ENCODE measurements at regions not wholly inside any gene's neighbourhood (a gene's known extent, or its start where the extent isn't known, plus 50 kb on each side); places are given as distances from the start of the nearest gene placed in this dataset.

- no peak for DNase-seq
Observed at GRCh38 chr12:59404109-59404650, 191.6 kb upstream of the SLC16A7 start.

- peak; percentile 46 to 75 for DNase-seq
Observed at GRCh38 chr12:59403259-59403932, 192.4 kb upstream of the SLC16A7 start.

GRCh38 chr12:59401862-59402261 is 194.0 kb upstream of the SLC16A7 start:
- DNase-seq, result no peak

GRCh38 chr12:59398164-59398563 is 197.7 kb upstream of the SLC16A7 start:
- DNase-seq, result no peak

- DNase-seq, result no peak
Observed at GRCh38 chr12:59396919-59397318, 198.9 kb upstream of the SLC16A7 start.

- no peak for DNase-seq
Observed at GRCh38 chr12:59396519-59396918, 199.3 kb upstream of the SLC16A7 start.

GRCh38 chr12:59395310-59395709 is 200.5 kb upstream of the SLC16A7 start:
- peak in 1 of 2 experiments; percentile 39 for DNase-seq

- peak; percentile 81 to 93 for DNase-seq
Observed at GRCh38 chr12:59393506-59393905, 202.3 kb upstream of the SLC16A7 start.

GRCh38 chr12:59389968-59390576 is 205.8 kb upstream of the SLC16A7 start:
- no peak for DNase-seq

GRCh38 chr12:59388694-59389093 is 207.1 kb upstream of the SLC16A7 start:
- DNase-seq, result no peak

GRCh38 chr12:59388176-59388575 is 207.7 kb upstream of the SLC16A7 start:
- DNase-seq, result no peak

- no peak for DNase-seq
Observed at GRCh38 chr12:59386236-59386635, 209.6 kb upstream of the SLC16A7 start.

- DNase-seq, result no peak
Observed at GRCh38 chr12:59383079-59383822, 212.6 kb upstream of the SLC16A7 start.

- no peak for DNase-seq
Observed at GRCh38 chr12:59382282-59383078, 213.3 kb upstream of the SLC16A7 start.

- no peak for DNase-seq
Observed at GRCh38 chr12:59381106-59381505, 214.7 kb upstream of the SLC16A7 start.

GRCh38 chr12:59375633-59376032 is 220.2 kb upstream of the SLC16A7 start:
- DNase-seq, result no peak

- DNase-seq, result no peak
Observed at GRCh38 chr12:59374783-59375182, 221.0 kb upstream of the SLC16A7 start.

GRCh38 chr12:59372956-59373355 is 222.9 kb upstream of the SLC16A7 start:
- DNase-seq, result peak in 1 of 2 experiments; percentile 14

GRCh38 chr12:59370933-59371332 is 224.9 kb upstream of the SLC16A7 start:
- no peak for DNase-seq

GRCh38 chr12:59365133-59365532 is 230.7 kb upstream of the SLC16A7 start:
- DNase-seq, result no peak

GRCh38 chr12:59357811-59358210 is 238.0 kb upstream of the SLC16A7 start:
- DNase-seq, result no peak

GRCh38 chr12:59346248-59346647 is 249.6 kb upstream of the SLC16A7 start:
- peak in 1 of 2 experiments; percentile 12 for DNase-seq

GRCh38 chr12:59345406-59345805 is 250.4 kb upstream of the SLC16A7 start:
- DNase-seq, result no peak

All from NCI-H526 (cell line).